ENCODE measurements at regions not wholly inside any gene's neighbourhood (a gene's known extent, or its start where the extent isn't known, plus 50 kb on each side); places are given as distances from the start of the nearest gene placed in this dataset.

DNA sequence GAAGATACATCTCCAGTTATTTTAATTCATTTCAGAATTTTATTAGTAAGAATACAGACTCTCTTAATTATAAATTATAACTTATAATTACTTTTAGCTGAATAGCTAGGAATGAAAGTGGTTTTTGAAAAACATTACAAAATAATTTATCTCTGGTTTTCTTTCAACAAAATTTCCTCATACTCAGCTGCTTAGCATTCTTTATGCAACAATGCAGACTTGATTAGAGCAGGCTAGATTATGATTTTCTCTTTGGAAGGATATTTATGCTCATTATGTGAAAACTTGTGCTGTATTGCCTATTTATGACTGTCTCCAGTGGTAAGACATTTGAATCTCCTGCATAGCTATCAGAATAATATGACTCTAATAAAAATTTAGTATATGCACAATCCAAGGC is 2023.7 kb downstream of the C4orf33 start:
- Histone ChIP-seq H3K4me2 (no peak overlapping the region), H4K20me1 (no peaks in the 10 kb centered on the region), H3K4me3 (no peak overlapping the region), H3K27me3 (no peaks in the 10 kb centered on the region), H3K9me3 (replicated peaks in 1 of 11) (peaks cover 0 to 2% (median under 1%) of the 10 kb centered on the region in 11 experiments; a peak in 6 of 22 replicates), H3K27ac (no peak overlapping the region), H3K9ac (no peak overlapping the region), H3K4me1 (peaks cover 0 to 5% (median 0%) of the 10 kb centered on the region in 10 experiments; a peak in 4 of 20 replicates), H3K36me3 (no peaks in the 10 kb centered on the region)
- no peak for TF ChIP-seq Cebpa-rat (IDR thresholded peaks at IDR 0.05)

DNA sequence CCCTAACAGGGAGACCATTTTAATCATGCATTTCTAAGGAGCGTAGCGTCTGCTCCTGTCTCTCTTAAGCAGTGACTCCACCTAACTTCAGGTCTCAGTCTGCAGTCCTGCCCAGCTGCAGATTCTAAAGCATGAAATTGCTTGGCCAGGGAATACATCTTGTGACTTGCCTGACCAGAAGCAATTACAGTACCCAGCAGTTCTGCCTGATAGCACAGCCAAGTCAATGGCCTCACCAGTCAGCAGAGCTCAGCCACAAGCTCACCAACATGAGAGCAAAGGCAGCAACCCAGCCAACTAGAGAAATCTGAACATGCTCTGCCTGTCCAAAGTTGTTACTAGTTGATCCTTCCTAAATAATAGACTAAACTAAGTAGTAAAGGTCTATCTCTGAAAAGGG is 2011.9 kb upstream of the PCDH10 start:
- H3K4me3 ChIP-seq, result no peak overlapping the region
- H3K9ac ChIP-seq, result no peak overlapping the region
- no peaks in the 10 kb centered on the region for H3K4me1 ChIP-seq
- no peaks in the 10 kb centered on the region for H4K20me1 ChIP-seq
- H3K9me3 ChIP-seq (replicated peaks in 1 of 11), result no peaks in the 10 kb centered on the region
- no peaks in the 10 kb centered on the region for H3K27me3 ChIP-seq
- TF ChIP-seq Cebpa-rat (IDR thresholded peaks at IDR 0.05), result no peak
- no peak overlapping the region for H3K27ac ChIP-seq
- H3K4me2 ChIP-seq, result no peak overlapping the region
- H3K36me3 ChIP-seq, result no peaks in the 10 kb centered on the region

DNA sequence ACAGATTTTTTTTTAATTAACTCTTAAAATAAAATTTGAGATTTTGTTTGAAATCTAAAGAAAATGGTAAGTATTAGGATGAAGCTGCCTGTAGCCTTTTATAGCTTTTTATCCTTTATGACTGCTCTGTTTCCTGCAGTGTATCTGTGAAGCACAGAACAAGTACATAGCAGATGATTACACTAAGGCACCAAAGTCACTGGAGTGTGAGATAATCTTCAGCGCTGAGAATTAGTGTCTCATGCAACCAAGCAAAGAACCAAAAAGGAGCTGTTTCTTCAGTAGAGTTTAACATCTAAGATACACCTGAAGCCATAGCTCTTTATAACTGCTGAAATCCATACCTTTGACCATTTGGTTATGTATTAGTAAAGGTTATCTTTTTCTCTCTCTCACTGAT is 1989.8 kb upstream of the PCDH10 start:
- no peaks in the 10 kb centered on the region for H3K4me1 ChIP-seq
- H3K9ac ChIP-seq, result no peak overlapping the region
- H3K4me3 ChIP-seq, result no peak overlapping the region
- no peaks in the 10 kb centered on the region for H3K27me3 ChIP-seq
- no peak overlapping the region for H3K27ac ChIP-seq
- H3K4me2 ChIP-seq, result no peak overlapping the region
- H3K36me3 ChIP-seq, result no peaks in the 10 kb centered on the region
- no peaks in the 10 kb centered on the region for H3K9me3 ChIP-seq (replicated peaks in 1 of 11)
- no peaks in the 10 kb centered on the region for H4K20me1 ChIP-seq
- no peak for TF ChIP-seq Cebpa-rat (IDR thresholded peaks at IDR 0.05)

DNA sequence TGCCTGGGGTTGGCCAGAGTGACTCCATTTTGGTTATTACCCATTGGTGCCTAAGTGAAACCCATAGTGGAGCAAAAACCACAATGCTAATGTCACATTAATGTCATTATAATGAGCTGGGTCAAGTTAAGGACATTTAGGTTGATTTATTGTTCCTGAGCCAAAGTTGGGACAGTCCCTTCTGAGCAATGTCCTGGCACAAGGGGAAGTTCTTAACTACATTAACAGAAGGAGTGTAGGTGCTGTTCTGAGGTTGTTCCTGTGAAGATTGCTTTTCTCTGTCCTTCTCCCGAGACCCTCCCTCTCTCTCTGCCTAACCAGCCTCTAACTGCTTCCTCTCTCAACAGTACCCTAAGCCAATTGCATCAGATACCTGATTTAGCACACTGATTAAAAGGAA is 1956.8 kb upstream of the PCDH10 start:
- Histone ChIP-seq H3K4me3 (no peak overlapping the region), H4K20me1 (no peaks in the 10 kb centered on the region), H3K4me1 (no peaks in the 10 kb centered on the region), H3K9me3 (replicated peaks in 1 of 11) (peaks cover 0 to 9% (median 8%) of the 10 kb centered on the region in 11 experiments; a peak in 14 of 22 replicates), H3K4me2 (no peak overlapping the region), H3K27me3 (no peaks in the 10 kb centered on the region), H3K36me3 (no peaks in the 10 kb centered on the region), H3K9ac (no peak overlapping the region), H3K27ac (no peak overlapping the region)
- TF ChIP-seq Cebpa-rat (IDR thresholded peaks at IDR 0.05), result no peak

DNA sequence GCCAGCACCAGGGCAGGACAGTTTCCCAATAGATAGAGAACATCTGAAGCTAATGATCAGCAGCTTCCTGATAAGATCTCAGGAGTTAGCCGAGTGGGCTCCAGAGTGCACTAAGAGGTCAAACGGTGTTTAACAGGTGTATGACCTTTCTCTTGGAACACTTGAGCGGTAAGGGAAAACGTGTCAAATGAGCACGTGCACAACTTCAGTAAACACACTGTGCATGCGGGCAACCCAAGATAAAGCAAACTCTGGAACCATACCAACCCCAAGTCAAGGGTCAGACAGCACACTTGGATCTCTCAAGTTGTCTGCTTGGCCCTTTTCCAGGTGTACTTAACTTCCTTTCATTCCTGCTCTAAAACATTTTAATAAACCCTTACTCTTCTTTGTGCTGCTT is 1941.5 kb upstream of the PCDH10 start:
- Histone ChIP-seq H3K27ac (no peak overlapping the region), H3K9me3 (replicated peaks in 1 of 11) (no peaks in the 10 kb centered on the region), H3K36me3 (no peaks in the 10 kb centered on the region), H3K9ac (no peak overlapping the region), H3K4me2 (no peak overlapping the region), H3K4me3 (no peak overlapping the region), H3K27me3 (no peaks in the 10 kb centered on the region), H3K4me1 (no peaks in the 10 kb centered on the region), H4K20me1 (no peaks in the 10 kb centered on the region)
- TF ChIP-seq Cebpa-rat (IDR thresholded peaks at IDR 0.05), result no peak

DNA sequence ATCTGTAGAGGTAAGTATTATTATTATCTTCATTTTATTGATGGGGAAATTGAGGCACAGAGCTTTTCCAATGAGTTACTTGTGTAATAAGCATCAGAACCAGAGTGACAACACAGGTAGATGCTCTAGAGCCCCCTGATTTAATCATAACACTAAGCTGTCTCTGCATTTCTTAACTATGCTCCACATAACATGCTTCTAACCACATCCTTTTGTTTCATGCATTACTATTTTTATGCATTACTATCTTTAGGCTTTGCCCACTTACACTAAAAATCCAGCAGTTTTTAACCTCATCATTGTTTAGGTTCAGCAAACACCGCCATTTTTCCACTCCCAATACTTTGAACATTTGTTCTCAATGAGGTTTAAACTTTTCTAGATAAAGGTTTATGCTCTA is 1900.8 kb upstream of the PCDH10 start:
- peaks cover 9 to 23% (median 17%) of the 10 kb centered on the region in 10 experiments for H3K4me1 ChIP-seq
- peak overlapping the region in 2 of 11 experiments; percentile 14 to 40; a peak in 2 of 22 replicates for H3K9ac ChIP-seq
- peak overlapping the region in 9 of 11 experiments; percentile 32 to 72 (median 59); a peak in 18 of 22 replicates for H3K27ac ChIP-seq
- H3K4me2 ChIP-seq, result peak overlapping the region; percentile 53 to 81 (median 62); a peak in 20 of 22 replicates
- no peaks in the 10 kb centered on the region for H3K27me3 ChIP-seq
- H3K4me3 ChIP-seq, result peak overlapping the region in 1 of 10 experiments; percentile 2; a peak in 2 of 20 replicates
- no peaks in the 10 kb centered on the region for H3K36me3 ChIP-seq
- no peaks in the 10 kb centered on the region for H4K20me1 ChIP-seq
- TF ChIP-seq Cebpa-rat (IDR thresholded peaks at IDR 0.05), result no peak
- H3K9me3 ChIP-seq (replicated peaks in 1 of 11), result peaks cover 0 to 7% (median 0%) of the 10 kb centered on the region in 11 experiments; a peak in 1 of 22 replicates

DNA sequence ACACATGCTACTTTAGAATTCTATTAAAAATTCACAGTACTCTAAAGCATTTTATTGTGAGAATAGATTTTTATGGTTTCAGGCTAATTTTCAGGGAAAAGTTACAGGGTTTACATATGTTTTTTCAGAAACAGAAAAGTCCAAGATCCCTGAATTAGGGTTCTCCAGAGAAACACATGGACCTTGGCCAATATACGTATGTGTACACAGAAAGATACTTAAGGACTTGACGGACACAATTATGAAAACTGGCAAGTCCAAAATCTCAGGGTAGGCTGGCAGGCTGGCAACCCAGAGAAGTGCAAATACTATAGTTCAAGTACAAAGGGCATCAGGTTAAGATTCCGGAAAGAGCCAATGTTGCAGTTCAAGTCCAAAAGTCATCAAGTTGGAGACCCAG is 1897.8 kb upstream of the PCDH10 start:
- no peak overlapping the region for H3K9ac ChIP-seq
- peaks cover 0 to 7% (median 0%) of the 10 kb centered on the region in 11 experiments; a peak in 1 of 22 replicates for H3K9me3 ChIP-seq (replicated peaks in 1 of 11)
- H3K4me1 ChIP-seq, result peaks cover 9 to 23% (median 17%) of the 10 kb centered on the region in 10 experiments
- no peaks in the 10 kb centered on the region for H3K27me3 ChIP-seq
- no peaks in the 10 kb centered on the region for H3K36me3 ChIP-seq
- TF ChIP-seq Cebpa-rat (IDR thresholded peaks at IDR 0.05), result no peak
- H4K20me1 ChIP-seq, result no peaks in the 10 kb centered on the region
- no peak overlapping the region for H3K4me3 ChIP-seq
- no peak overlapping the region for H3K4me2 ChIP-seq
- H3K27ac ChIP-seq, result no peak overlapping the region

DNA sequence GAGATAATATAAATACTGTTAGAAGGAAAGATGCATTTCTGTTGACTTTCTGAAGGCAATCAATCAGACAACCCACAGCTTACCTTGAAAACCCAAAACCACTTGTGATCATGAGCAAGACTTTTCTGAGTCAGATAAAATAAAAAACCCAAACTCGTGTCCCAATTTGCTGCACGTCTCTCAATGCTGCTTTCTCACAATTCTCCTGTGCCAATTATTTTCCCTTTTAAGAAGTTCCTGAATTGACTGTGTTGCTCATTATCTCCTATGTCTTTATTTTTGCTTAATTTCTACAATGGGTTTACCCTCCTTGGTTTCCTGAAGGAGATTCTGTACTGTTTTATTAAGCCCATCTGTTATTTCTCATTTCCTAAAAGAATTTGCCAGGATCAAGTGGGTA is 1891.9 kb upstream of the PCDH10 start:
- no peak overlapping the region for H3K27ac ChIP-seq
- TF ChIP-seq Cebpa-rat (IDR thresholded peaks at IDR 0.05), result no peak
- H3K4me1 ChIP-seq, result no peaks in the 10 kb centered on the region
- H3K4me3 ChIP-seq, result no peak overlapping the region
- H3K9ac ChIP-seq, result no peak overlapping the region
- no peaks in the 10 kb centered on the region for H4K20me1 ChIP-seq
- H3K9me3 ChIP-seq (replicated peaks in 1 of 11), result no peaks in the 10 kb centered on the region
- H3K4me2 ChIP-seq, result no peak overlapping the region
- H3K36me3 ChIP-seq, result no peaks in the 10 kb centered on the region
- H3K27me3 ChIP-seq, result no peaks in the 10 kb centered on the region

DNA sequence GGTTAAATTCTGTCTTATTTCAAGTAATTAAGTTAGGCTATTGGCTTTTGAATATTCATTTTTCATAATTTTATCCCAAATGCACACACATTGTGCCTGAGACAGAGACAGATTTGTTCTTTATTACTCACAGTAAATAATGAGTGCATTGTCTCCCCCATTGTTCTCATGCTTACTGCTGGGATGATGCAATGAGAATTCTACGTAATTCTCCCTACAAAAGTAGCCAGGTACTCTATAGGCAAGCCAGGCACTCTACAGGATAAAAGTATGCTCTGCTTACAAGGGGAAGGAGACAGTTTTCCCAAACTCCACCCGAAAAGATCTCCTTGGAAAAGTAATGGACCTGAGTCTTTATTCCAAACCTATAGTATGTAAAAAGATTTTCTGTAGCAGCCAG is 1890.7 kb upstream of the PCDH10 start:
- no peak overlapping the region for H3K27ac ChIP-seq
- no peak overlapping the region for H3K4me3 ChIP-seq
- H3K9ac ChIP-seq, result no peak overlapping the region
- H3K4me2 ChIP-seq, result no peak overlapping the region
- H3K27me3 ChIP-seq, result no peaks in the 10 kb centered on the region
- no peaks in the 10 kb centered on the region for H3K36me3 ChIP-seq
- H3K9me3 ChIP-seq (replicated peaks in 1 of 11), result no peaks in the 10 kb centered on the region
- H4K20me1 ChIP-seq, result no peaks in the 10 kb centered on the region
- H3K4me1 ChIP-seq, result peaks cover 0 to 5% (median 0%) of the 10 kb centered on the region in 10 experiments; a peak in 1 of 20 replicates
- no peak for TF ChIP-seq Cebpa-rat (IDR thresholded peaks at IDR 0.05)

DNA sequence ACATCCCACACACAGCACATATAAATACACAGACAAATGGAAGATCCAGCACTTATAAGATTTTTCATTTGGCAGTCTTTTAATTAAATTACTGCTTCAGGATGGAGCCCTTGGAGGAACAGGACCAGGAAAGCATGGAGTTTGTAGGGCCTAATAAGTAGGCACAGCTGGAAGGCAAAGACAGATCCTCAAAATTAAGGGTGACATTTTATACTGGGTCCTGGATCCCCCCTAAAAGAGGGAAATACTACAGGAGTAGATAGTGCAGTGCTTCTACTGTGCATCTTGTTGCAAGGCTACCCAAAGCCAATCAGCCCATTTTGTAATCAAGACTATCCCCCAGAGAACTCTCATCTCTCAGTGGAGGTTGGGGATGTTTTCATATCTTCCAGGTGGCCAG is 1860.7 kb upstream of the PCDH10 start:
- TF ChIP-seq Cebpa-rat (IDR thresholded peaks at IDR 0.05), result no peak

More for the DNA sequence above, 1860.7 kb upstream of the PCDH10 start:
- Histone ChIP-seq H4K20me1 (no peaks in the 10 kb centered on the region), H3K9me3 (replicated peaks in 1 of 11) (peaks cover 10 to 30% (median 22%) of the 10 kb centered on the region in 11 experiments; a peak in 21 of 22 replicates), H3K4me2 (no peak overlapping the region), H3K4me1 (no peaks in the 10 kb centered on the region), H3K27me3 (no peaks in the 10 kb centered on the region), H3K4me3 (no peak overlapping the region), H3K36me3 (no peaks in the 10 kb centered on the region), H3K9ac (no peak overlapping the region), H3K27ac (no peak overlapping the region)

All from BLaER1 treated with 17β-estradiol and CSF1 and Interleukin-3, amounts not matched to agents 10 nM and 100 nM (cell line).